HepG2 (cell line): ENCODE measurements at regions not wholly inside any gene's neighbourhood (a gene's known extent, or its start where the extent isn't known, plus 50 kb on each side); places are given as distances from the start of the nearest gene placed in this dataset.

Experiments used
- ATAC-seq: fragments of 200-7000 bp; cut with Tn5 transposase; 3 replicates; pipeline ENCODE4 v1.9.1; 2020; ENCODE audit warnings: mild to moderate bottlenecking, moderate library complexity
- BruUV-seq: library from RNA; stranded (reverse); fragments of 400-500 nt; replicated peaks from 2 replicates; lab custom pipeline; 2021; lab: Mats Ljungman, UMichigan
- CTCF ChIA-PET: fragments of 300-600 bp; formaldehyde crosslinking; extraction: SDS; loops from one replicate; lab custom pipeline; 2021; ENCODE audit warnings: low total read pairs, inconsistent platforms, low intra/inter-chr PET ratio; lab: Yijun Ruan, JAX
- POLR2A ChIA-PET: fragments of 350-600 bp; sonication (Branson Sonifier 250); formaldehyde crosslinking; loops from one replicate; lab custom pipeline; 2020; ENCODE audit warnings: antibody characterized with exemption, inconsistent platforms; lab: Yijun Ruan, JAX
- DNase-seq: peaks from one replicate; pipeline ENCODE4 v3.0.0-alpha.2; 2015; ENCODE audit warnings: low spot score
- FAIRE-seq: peaks from 3 replicates; lab custom pipeline; 2011; peaks lifted over from hg19 to GRCh38; lab: Jason Lieb, UNC
- H2AFZ ChIP-seq: one replicate; pipeline ENCODE4 v1.6.1; 2011; ENCODE audit warnings: low read length, inconsistent platforms
- H3K27ac ChIP-seq: fragments of 300-600 bp; 3 replicates; pipeline ENCODE4 v1.8.0; 2011; ENCODE audit warnings: mixed run types, mild to moderate bottlenecking, mixed read lengths, low read length, inconsistent platforms; ENCODE audit not compliant: insufficient read depth; ENCODE audit errors: extremely low read length
- H3K27me3 ChIP-seq, 2 experiments: fragments of 200-600 bp in 1 of 2; 2 replicates in 1 of 2; 3 replicates in 1 of 2; pipeline versions ENCODE4 v1.6.0 to v1.8.0; 2011; ENCODE audit warnings: low read length in 2 of 2, mild to moderate bottlenecking in 2 of 2, moderate library complexity in 2 of 2, inconsistent platforms in 1 of 2; ENCODE audit not compliant: insufficient read depth in 2 of 2, control insufficient read depth in 1 of 2
- H3K36me3 ChIP-seq, 2 experiments: fragments of 200-600 bp in 1 of 2; replicated peaks in 1 of 2; 2 replicates in 1 of 2; 3 replicates in 1 of 2; pipeline versions ENCODE4 v1.5.1 to v1.8.0; 2011; ENCODE audit warnings: low read length in 2 of 2, inconsistent platforms in 1 of 2; ENCODE audit not compliant: insufficient read depth in 2 of 2, control insufficient read depth in 1 of 2
- H3K4me1 ChIP-seq: 2 replicates; pipeline ENCODE4 v1.5.1; 2012; ENCODE audit warnings: low read length, inconsistent platforms; ENCODE audit not compliant: insufficient read depth
- H3K4me2 ChIP-seq: 2 replicates; pipeline ENCODE4 v1.6.0; 2011; ENCODE audit warnings: low read depth, low read length, inconsistent platforms
- H3K4me3 ChIP-seq, 3 experiments: fragments of 200-600 bp in 1 of 3; sonication (generic), shearing (Covaris generic) in 1 of 3; replicated peaks in 1 of 3; 2 replicates each; pipeline ENCODE4 v1.5.1; 2011 to 2016; ENCODE audit warnings: low read length in 3 of 3, inconsistent platforms in 2 of 3, low read depth in 2 of 3, mild to moderate bottlenecking in 2 of 3, control low read depth in 1 of 3, mixed read lengths in 1 of 3; ENCODE audit not compliant: insufficient read depth in 1 of 3
- H3K79me2 ChIP-seq: one replicate; pipeline ENCODE4 v1.6.1; 2011; ENCODE audit warnings: low read length, inconsistent platforms; ENCODE audit not compliant: insufficient read depth
- H3K9ac ChIP-seq: 2 replicates; pipeline ENCODE4 v1.6.0; 2011; ENCODE audit warnings: mild to moderate bottlenecking, low read depth, low read length, inconsistent platforms; ENCODE audit not compliant: insufficient read depth
- H3K9me3 ChIP-seq: 2 replicates; pipeline ENCODE4 v1.5.1; 2012; ENCODE audit warnings: mild to moderate bottlenecking, low read length
- H4K20me1 ChIP-seq: 2 replicates; pipeline ENCODE4 v1.6.0; 2011; ENCODE audit warnings: inconsistent platforms, mild to moderate bottlenecking, low read length, moderate library complexity; ENCODE audit not compliant: insufficient read depth
- CCAR2 ChIP-seq: fragments of 200-400 bp; formaldehyde crosslinking; optimal IDR thresholded peaks from 2 replicates; pipeline ENCODE3; 2018; ENCODE audit warnings: low read depth, mild to moderate bottlenecking, low read length, moderate library complexity
- CEBPB ChIP-seq: IDR thresholded peaks from 2 replicates; pipeline ENCODE4 v1.6.1; 2011; ENCODE audit warnings: low read depth, low read length, improper control_type of control experiment, borderline replicate concordance
- KDM6A ChIP-seq: IDR thresholded peaks from 2 replicates; pipeline ENCODE4 v1.6.1; 2016; ENCODE audit warnings: low read depth
- NONO ChIP-seq, 2 experiments: fragments of 450-650 bp in 1 of 2; sonication (generic) in 1 of 2; formaldehyde crosslinking in 1 of 2; IDR thresholded peaks in 1 of 2; conservative IDR thresholded peaks in 1 of 2; 2 replicates each; pipeline versions ENCODE4 v1.6.1 to v1.8.0; 2017 to 2022; ENCODE audit warnings: mild to moderate bottlenecking in 1 of 2, missing genetic modification reagents in 1 of 2, moderate library complexity in 1 of 2
- RXRA ChIP-seq: sonication (generic); formaldehyde crosslinking; IDR thresholded peaks from 2 replicates; pipeline ENCODE4 v1.5.1; 2020; ENCODE audit warnings: missing genetic modification reagents
- SALL1 ChIP-seq: sonication (generic); formaldehyde crosslinking; IDR thresholded peaks from 2 replicates; pipeline ENCODE4 v1.8.0; 2022; ENCODE audit warnings: mild to moderate bottlenecking, missing genetic modification reagents
- TERF1 ChIP-seq: sonication (generic); formaldehyde crosslinking; IDR thresholded peaks from 2 replicates; pipeline ENCODE4 v1.8.0; 2022; ENCODE audit warnings: mild to moderate bottlenecking, missing genetic modification reagents, moderate library complexity
- YEATS2 ChIP-seq: sonication (generic); formaldehyde crosslinking; IDR thresholded peaks from 2 replicates; pipeline ENCODE4 v1.4.0; 2020; ENCODE audit warnings: missing genetic modification reagents, borderline replicate concordance
- ZBTB26 ChIP-seq: IDR thresholded peaks from 2 replicates; pipeline ENCODE4 v1.6.1; 2016; ENCODE audit warnings: missing compliant biosample characterization, missing genetic modification reagents, borderline replicate concordance
- ZNF224 ChIP-seq: sonication (generic); formaldehyde crosslinking; IDR thresholded peaks from 2 replicates; pipeline ENCODE4 v1.5.0; 2020; ENCODE audit warnings: mild to moderate bottlenecking, missing genetic modification reagents
- ZNF577 ChIP-seq: sonication (generic); formaldehyde crosslinking; IDR thresholded peaks from 2 replicates; pipeline ENCODE4 v1.4.0; 2020; ENCODE audit warnings: mild to moderate bottlenecking, low read depth, missing genetic modification reagents, borderline replicate concordance
- ZNF674 ChIP-seq: sonication (generic); formaldehyde crosslinking; IDR thresholded peaks from 2 replicates; pipeline ENCODE4 v1.5.0; 2020; ENCODE audit warnings: low read depth, mild to moderate bottlenecking, missing genetic modification reagents
- WGBS: methylation state at CpG from one replicate; pipeline ENCODE4 v1.1.6; 2017; ENCODE audit warnings: low lambda C conversion rate; 5-methylcytosine and 5-hydroxymethylcytosine counted together
- in situ Hi-C: cut with HindIII; loops from 2 replicates; pipeline ENCODE4 v1.10.0; 2017; ENCODE audit warnings: low pct_unique_long_range_greater_than_20kb; ENCODE audit not compliant: extremely low pct_ligation_motif_present
- intact Hi-C: fragments of 100-400 bp; cut with micrococcal nuclease; formaldehyde crosslinking; loops from one replicate; pipeline ENCODE4 v1.10.0; 2022; ENCODE audit not compliant: unreplicated experiment

GRCh38 chr6:137715589-137716045, 151.4 kb upstream of the TNFAIP3 start:
- Histone ChIP-seq H3K4me2 (no peak overlapping the region), H3K79me2 (no peaks in the 10 kb centered on the region), H4K20me1 (no peaks in the 10 kb centered on the region), H3K4me3 (no peak overlapping the region), H3K27me3 (no peaks in the 10 kb centered on the region)
- intact Hi-C loops: no loop called here
- whole genome bisulfite sequencing: 88% methylated on average over 4 of the region's 4 CpGs
- no peak for ATAC-seq
- CTCF ChIA-PET: no interaction called here
- TF ChIP-seq SALL1 (CRISPR knock-in tag) (no peak), CCAR2 (no peak), RXRA (CRISPR knock-in tag) (no peak), KDM6A (CRISPR knock-in tag) (no peak), ZNF224 (CRISPR knock-in tag) (no peak), ZBTB26 (no peak), YEATS2 (no peak), NONO (IDR thresholded peaks at IDR 0.05) (no peak), NONO (CRISPR knock-in tag; conservative IDR thresholded peaks at IDR 0.05) (no peak), CEBPB (no peak), ZNF577 (CRISPR knock-in tag) (no peak), TERF1 (CRISPR knock-in tag) (no peak), ZNF674 (no peak)
- TF ChIP-seq, all 625 proteins: peak for 0
- H3K4me1 ChIP-seq: peaks cover 33% of the 10 kb centered on the region
- no peaks in the 10 kb centered on the region for H3K36me3 ChIP-seq
- H3K9ac ChIP-seq: no peak overlapping the region
- POLR2A ChIA-PET: interaction anchor here (1.3 kb wide), 1 partner anchor 79 kb away, joined by 4 read pairs; no protein-coding TSS in a partner anchor
- FAIRE-seq (no peak), DNase-seq (no peak)
- H3K27ac ChIP-seq: no peak overlapping the region
- no TSS peak for BruUV-seq
- no peaks in the 10 kb centered on the region for H3K9me3 ChIP-seq
- no peak overlapping the region for H2AFZ ChIP-seq
- in situ Hi-C loops: no loop called here
